Mammary epithelial cell (primary cell): ENCODE measurements at regions not wholly inside any gene's neighbourhood (a gene's known extent, or its start where the extent isn't known, plus 50 kb on each side); places are given as distances from the start of the nearest gene placed in this dataset.

ENCODE experiments used
- EZH2 ChIP-seq: IDR thresholded peaks from 2 replicates; pipeline ENCODE4 v1.6.1; 2012; ENCODE audit warnings: low read length, inconsistent platforms, borderline replicate concordance
- TF ChIP-seq, protein P1 (sequence below), 2 donors: IDR thresholded peaks in 1 of 2; conservative IDR thresholded peaks in 1 of 2; 2 replicates each; pipeline ENCODE4 v1.5.1; 2011 to 2012; ENCODE audit warnings: inconsistent platforms in 2 of 2, low read length in 2 of 2, mild to moderate bottlenecking in 2 of 2, control low read depth in 1 of 2, low read depth in 1 of 2; ENCODE audit not compliant: insufficient read depth in 1 of 2; ENCODE audit errors: extremely low read depth in 1 of 2

GRCh38 chr5:125341436-125341835, 595.0 kb upstream of the ZNF608 start:
- TF ChIP-seq, protein P1, sequence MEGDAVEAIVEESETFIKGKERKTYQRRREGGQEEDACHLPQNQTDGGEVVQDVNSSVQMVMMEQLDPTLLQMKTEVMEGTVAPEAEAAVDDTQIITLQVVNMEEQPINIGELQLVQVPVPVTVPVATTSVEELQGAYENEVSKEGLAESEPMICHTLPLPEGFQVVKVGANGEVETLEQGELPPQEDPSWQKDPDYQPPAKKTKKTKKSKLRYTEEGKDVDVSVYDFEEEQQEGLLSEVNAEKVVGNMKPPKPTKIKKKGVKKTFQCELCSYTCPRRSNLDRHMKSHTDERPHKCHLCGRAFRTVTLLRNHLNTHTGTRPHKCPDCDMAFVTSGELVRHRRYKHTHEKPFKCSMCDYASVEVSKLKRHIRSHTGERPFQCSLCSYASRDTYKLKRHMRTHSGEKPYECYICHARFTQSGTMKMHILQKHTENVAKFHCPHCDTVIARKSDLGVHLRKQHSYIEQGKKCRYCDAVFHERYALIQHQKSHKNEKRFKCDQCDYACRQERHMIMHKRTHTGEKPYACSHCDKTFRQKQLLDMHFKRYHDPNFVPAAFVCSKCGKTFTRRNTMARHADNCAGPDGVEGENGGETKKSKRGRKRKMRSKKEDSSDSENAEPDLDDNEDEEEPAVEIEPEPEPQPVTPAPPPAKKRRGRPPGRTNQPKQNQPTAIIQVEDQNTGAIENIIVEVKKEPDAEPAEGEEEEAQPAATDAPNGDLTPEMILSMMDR (conservative IDR thresholded peaks at IDR 0.05 in 1 of 2, IDR thresholded peaks at IDR 0.05 in 1 of 2; ENCODE audit: extremely low read depth in 1 of 2, insufficient read depth in 1 of 2, low read depth in 1 of 2, low read length in 2 of 2) = no peak
- no peak for TF ChIP-seq EZH2
